ENCODE measurements at regions not wholly inside any gene's neighbourhood (a gene's known extent, or its start where the extent isn't known, plus 50 kb on each side); places are given as distances from the start of the nearest gene placed in this dataset.

- DNase-seq, result peak; percentile 32
- H3K27me3 Mint-ChIP-seq (ENCODE audit: unreplicated experiment), result no peaks in the 10 kb centered on the region
- no peak overlapping the region for H3K4me3 Mint-ChIP-seq (ENCODE audit: low read depth, unreplicated experiment)
- peaks cover 23% of the 10 kb centered on the region for H3K4me1 Mint-ChIP-seq (ENCODE audit: low read depth, unreplicated experiment)
- H3K27ac Mint-ChIP-seq (ENCODE audit: unreplicated experiment), result no peak overlapping the region
- no peaks in the 10 kb centered on the region for H3K36me3 Mint-ChIP-seq (ENCODE audit: insufficient read depth, unreplicated experiment)
- no peak for TF ChIP-seq CTCF (IDR thresholded peaks at IDR 0.05; ENCODE audit: unreplicated experiment)
- BruUV-seq (replicated peaks), result no TSS peak
- intact Hi-C loops (cut with micrococcal nuclease; ENCODE audit: unreplicated experiment), result no loop called here
- no peaks in the 10 kb centered on the region for H3K9me3 Mint-ChIP-seq (ENCODE audit: low read depth, unreplicated experiment)
- CTCF ChIA-PET, result interaction anchor here (0.7 kb wide), 1 partner anchor 11 kb away, joined by 3 read pairs; no protein-coding TSS in a partner anchor
These were observed 61.2 kb upstream of the GRIP1 start for GRCh38 chr12:66739940-66740651.

- Mint-ChIP-seq H3K36me3 (ENCODE audit: insufficient read depth, unreplicated experiment) (no peaks in the 10 kb centered on the region), H3K4me3 (ENCODE audit: low read depth, unreplicated experiment) (no peak overlapping the region), H3K27ac (ENCODE audit: unreplicated experiment) (no peak overlapping the region), H3K4me1 (ENCODE audit: low read depth, unreplicated experiment) (peaks cover 23% of the 10 kb centered on the region), H3K9me3 (ENCODE audit: low read depth, unreplicated experiment) (no peaks in the 10 kb centered on the region), H3K27me3 (ENCODE audit: unreplicated experiment) (no peaks in the 10 kb centered on the region)
- no TSS peak for BruUV-seq (replicated peaks)
- intact Hi-C loops (cut with micrococcal nuclease; ENCODE audit: unreplicated experiment), result no loop called here
- no peak for DNase-seq
- CTCF ChIA-PET, result no interaction called here
- TF ChIP-seq CTCF (IDR thresholded peaks at IDR 0.05; ENCODE audit: unreplicated experiment), result no peak
These were observed 61.9 kb upstream of the GRIP1 start for GRCh38 chr12:66740732-66741131.

DNA sequence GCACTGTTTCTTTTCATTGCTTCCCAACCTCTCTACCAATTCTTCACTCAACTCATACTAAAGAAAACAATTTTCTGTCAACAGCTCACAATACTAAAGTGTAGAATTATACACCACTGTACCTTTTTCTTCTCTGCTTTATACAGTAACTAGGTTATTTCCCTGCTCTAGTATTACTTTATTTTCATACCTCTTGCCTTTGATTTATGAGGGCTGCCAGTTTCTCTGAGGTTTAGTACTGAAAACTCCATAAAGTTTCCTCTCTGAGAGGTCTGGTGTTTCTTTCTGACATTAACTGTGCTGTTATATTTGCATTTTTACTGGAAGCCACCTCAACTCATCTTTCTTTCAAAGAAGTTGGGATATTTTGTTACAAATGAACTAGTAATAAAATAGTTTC lies 63.0 kb upstream of the GRIP1 start:
- BruUV-seq (replicated peaks), result no TSS peak
- no peak overlapping the region for H3K27ac Mint-ChIP-seq (ENCODE audit: unreplicated experiment)
- peaks cover 23% of the 10 kb centered on the region for H3K4me1 Mint-ChIP-seq (ENCODE audit: low read depth, unreplicated experiment)
- no peak overlapping the region for H3K4me3 Mint-ChIP-seq (ENCODE audit: low read depth, unreplicated experiment)
- CTCF ChIA-PET, result no interaction called here
- intact Hi-C loops (cut with micrococcal nuclease; ENCODE audit: unreplicated experiment), result no loop called here
- no peaks in the 10 kb centered on the region for H3K27me3 Mint-ChIP-seq (ENCODE audit: unreplicated experiment)
- no peaks in the 10 kb centered on the region for H3K36me3 Mint-ChIP-seq (ENCODE audit: insufficient read depth, unreplicated experiment)
- TF ChIP-seq CTCF (IDR thresholded peaks at IDR 0.05; ENCODE audit: unreplicated experiment), result no peak
- H3K9me3 Mint-ChIP-seq (ENCODE audit: low read depth, unreplicated experiment), result no peaks in the 10 kb centered on the region
- no peak for DNase-seq

DNA sequence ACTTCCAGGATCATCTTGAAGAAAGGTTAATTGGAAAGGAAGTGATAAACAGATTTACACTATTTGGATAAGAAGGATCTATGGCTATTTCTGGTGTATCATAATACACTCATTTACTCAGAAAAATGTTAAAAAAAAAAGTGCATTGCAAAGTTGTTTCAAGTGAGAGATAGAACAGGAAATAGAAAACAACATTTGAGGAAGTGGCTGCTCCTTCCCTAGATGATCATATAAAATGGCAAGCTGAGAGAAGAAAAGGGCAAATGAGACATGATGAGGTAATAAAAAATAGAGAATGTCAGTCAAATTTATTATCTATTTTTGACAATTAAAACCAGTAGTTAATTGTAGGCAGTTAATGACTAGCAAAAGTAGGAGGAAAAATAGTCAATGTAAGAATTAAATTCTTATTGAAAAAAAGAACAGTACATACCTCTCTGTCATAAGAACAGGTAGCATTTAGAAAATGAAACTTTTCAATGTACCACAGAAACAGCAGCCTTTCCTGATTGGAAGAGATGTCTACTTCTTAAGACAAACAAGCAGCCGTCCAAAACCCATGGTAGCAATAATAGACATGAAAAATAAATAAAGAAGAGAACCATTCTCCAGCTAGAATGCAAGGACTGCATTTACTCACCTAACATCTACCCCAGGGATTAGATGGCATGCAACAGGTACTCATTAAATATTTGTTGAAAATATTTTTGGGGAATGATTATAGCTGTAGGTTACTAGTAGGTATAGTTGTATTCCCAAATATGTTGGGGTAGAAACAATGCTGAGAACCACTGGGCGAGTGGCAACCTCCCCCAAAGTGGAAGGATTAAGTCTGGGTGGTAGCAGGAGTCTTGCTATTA lies 63.9 kb upstream of the GRIP1 start:
- CTCF ChIA-PET, result no interaction called here
- peaks cover 23% of the 10 kb centered on the region for H3K4me1 Mint-ChIP-seq (ENCODE audit: low read depth, unreplicated experiment)
- no peaks in the 10 kb centered on the region for H3K9me3 Mint-ChIP-seq (ENCODE audit: low read depth, unreplicated experiment)
- no peaks in the 10 kb centered on the region for H3K36me3 Mint-ChIP-seq (ENCODE audit: insufficient read depth, unreplicated experiment)
- BruUV-seq (replicated peaks), result no TSS peak
- no peak overlapping the region for H3K27ac Mint-ChIP-seq (ENCODE audit: unreplicated experiment)
- no peak overlapping the region for H3K4me3 Mint-ChIP-seq (ENCODE audit: low read depth, unreplicated experiment)
- no peak for DNase-seq
- intact Hi-C loops (cut with micrococcal nuclease; ENCODE audit: unreplicated experiment), result no loop called here
- TF ChIP-seq CTCF (IDR thresholded peaks at IDR 0.05; ENCODE audit: unreplicated experiment), result no peak
- H3K27me3 Mint-ChIP-seq (ENCODE audit: unreplicated experiment), result no peaks in the 10 kb centered on the region

Measured in Calu3 (cell line).